HL-60/S4 (cell line): ENCODE measurements at regions not wholly inside any gene's neighbourhood (a gene's known extent, or its start where the extent isn't known, plus 50 kb on each side); places are given as distances from the start of the nearest gene placed in this dataset.
"Not testable (repeated sequence)": the region's sequence is repeated elsewhere in the genome, so short reads cannot be mapped to it uniquely, and the experiment has no call there.

ENCODE experiments used
- in situ Hi-C: fragments of 300-500 bp; cut with MboI; formaldehyde crosslinking; loops from 2 replicates; pipeline ENCODE4 v1.14.3; 2022; ENCODE audit warnings: low sequenced_read_pairs

GRCh38 chr7:88615336-88615735 lies 144.2 kb upstream of the ZNF804B start:
- in situ Hi-C loops: no loop called here

GRCh38 chr7:88614736-88615135 lies 144.8 kb upstream of the ZNF804B start:
- in situ Hi-C loops: no loop called here

- in situ Hi-C loops: no loop called here
These were observed 148.6 kb upstream of the ZNF804B start for GRCh38 chr7:88610942-88611341.

GRCh38 chr7:88600695-88601094 lies 158.8 kb upstream of the ZNF804B start:
- in situ Hi-C loops: no loop called here

- in situ Hi-C loops: no loop called here
These were observed 160.0 kb upstream of the ZNF804B start for GRCh38 chr7:88599528-88599927.

- in situ Hi-C loops: no loop called here
These were observed 161.5 kb upstream of the ZNF804B start for GRCh38 chr7:88597941-88598425.

- in situ Hi-C loops: no loop called here
These were observed 168.5 kb upstream of the ZNF804B start for GRCh38 chr7:88590963-88591362.

- in situ Hi-C loops: no loop called here
These were observed 169.6 kb upstream of the ZNF804B start for GRCh38 chr7:88589927-88590326.

- in situ Hi-C loops: no loop called here
These were observed 172.6 kb upstream of the ZNF804B start for GRCh38 chr7:88586890-88587289.

GRCh38 chr7:88586219-88586618 lies 173.3 kb upstream of the ZNF804B start:
- in situ Hi-C loops: no loop called here

- in situ Hi-C loops: no loop called here
These were observed 182.8 kb upstream of the ZNF804B start for GRCh38 chr7:88576720-88577119.

- in situ Hi-C loops: no loop called here
These were observed 193.3 kb upstream of the ZNF804B start for GRCh38 chr7:88566162-88566729.

- in situ Hi-C loops: no loop called here
These were observed 194.1 kb upstream of the ZNF804B start for GRCh38 chr7:88565401-88565800.

- in situ Hi-C loops: not testable (repeated sequence)
These were observed 203.1 kb upstream of the ZNF804B start for GRCh38 chr7:88556441-88556840.

- in situ Hi-C loops: not testable (repeated sequence)
These were observed 204.7 kb upstream of the ZNF804B start for GRCh38 chr7:88554847-88555246.

- in situ Hi-C loops: no loop called here
These were observed 211.1 kb upstream of the ZNF804B start for GRCh38 chr7:88548399-88548798.

- in situ Hi-C loops: no loop called here
These were observed 212.7 kb upstream of the ZNF804B start for GRCh38 chr7:88546808-88547207.

- in situ Hi-C loops: no loop called here
These were observed 213.8 kb upstream of the ZNF804B start for GRCh38 chr7:88545663-88546062.

- in situ Hi-C loops: no loop called here
These were observed 219.5 kb upstream of the ZNF804B start for GRCh38 chr7:88540012-88540411.

- in situ Hi-C loops: no loop called here
These were observed 220.0 kb upstream of the ZNF804B start for GRCh38 chr7:88539518-88539917.

GRCh38 chr7:88523645-88524044 lies 217.0 kb upstream of the STEAP4 start:
- in situ Hi-C loops: no loop called here

- in situ Hi-C loops: no loop called here
These were observed 216.1 kb upstream of the STEAP4 start for GRCh38 chr7:88522771-88523293.

- in situ Hi-C loops: no loop called here
These were observed 209.7 kb upstream of the STEAP4 start for GRCh38 chr7:88516429-88516828.
